Psoas muscle (tissue), 7 donors: ENCODE measurements at regions not wholly inside any gene's neighbourhood (a gene's known extent, or its start where the extent isn't known, plus 50 kb on each side); places are given as distances from the start of the nearest gene placed in this dataset.

ENCODE experiments used
- ATAC-seq, 4 donors: fragments of 200-7000 bp; cut with Tn5 transposase; one replicate each; pipeline ENCODE4 v1.9.1; 2020; ENCODE audit warnings: moderate library complexity in 3 of 4, mild to moderate bottlenecking in 2 of 4
- DNase-seq, 2 donors: peaks; one replicate each; pipeline ENCODE4 v3.0.0-alpha.2; 2020
- H3K27ac ChIP-seq: fragments of 200-600 bp; one replicate; pipeline ENCODE4 v1.8.0; 2022
- H3K27me3 ChIP-seq, 3 donors: fragments of 200-600 bp in 1 of 3; one replicate each; pipeline versions ENCODE4 v1.6.1 to v1.8.0; 2013 to 2022; ENCODE audit warnings: low read length in 2 of 3, mild to moderate bottlenecking in 2 of 3, moderate library complexity in 1 of 3; ENCODE audit not compliant: insufficient read depth in 3 of 3
- H3K36me3 ChIP-seq, 2 donors: fragments of 200-600 bp in 1 of 2; one replicate each; pipeline versions ENCODE4 v1.6.1 to v1.8.0; 2013 to 2022; ENCODE audit warnings: low read depth in 1 of 2, mild to moderate bottlenecking in 1 of 2, moderate library complexity in 1 of 2; ENCODE audit not compliant: insufficient read depth in 1 of 2
- H3K4me1 ChIP-seq: fragments of 200-600 bp; one replicate; pipeline ENCODE4 v1.8.0; 2022
- H3K4me3 ChIP-seq: fragments of 200-600 bp; one replicate; pipeline ENCODE4 v1.8.0; 2022; ENCODE audit warnings: mild to moderate bottlenecking
- H3K9me3 ChIP-seq: fragments of 200-600 bp; one replicate; pipeline ENCODE4 v1.8.0; 2022
- CTCF ChIP-seq: fragments of 200-600 bp; IDR thresholded peaks from one replicate; pipeline ENCODE4 v1.8.0; 2022; ENCODE audit warnings: antibody characterized with exemption
- WGBS, 3 donors: extraction: QIAGEN DNeasy Blood & Tissue Kit; methylation state at CpG; one replicate each; pipeline versions ENCODE4 v1.1.6 to v1.1.7; 2013; 5-methylcytosine and 5-hydroxymethylcytosine counted together
- intact Hi-C, 2 donors: fragments of 100-400 bp; cut with DNase I; formaldehyde crosslinking; loops; one replicate each; pipeline versions ENCODE4 v1.11.0 to v1.14.2; 2022
- donor health status: healthy with polysubstance abuse.
- donor health status: DM: no; HTN: no; CAD: no; lungs with moderate emphysema.
- donor health status: Bipolar disorder and iron deficiency.
- donor health status: healthy.
- donor health status: DM: yes; HTN: yes; CAD: no.
- donor health status: DM: no; HTN: no; CAD: no.
- donor health status: DM: yes; HTN: yes; CAD: no.

GRCh38 chr15:85311647-85312046, 68.8 kb upstream of the AKAP13 start:
- no peak overlapping the region for H3K4me3 ChIP-seq
- intact Hi-C loops: no loop called here
- TF ChIP-seq CTCF: no peak
- no peaks in the 10 kb centered on the region for H3K36me3 ChIP-seq
- H3K27me3 ChIP-seq: no peaks in the 10 kb centered on the region
- no peak for ATAC-seq
- DNase-seq: no peak
- 50 to 81% (median 76%) methylated on average over 2 of the region's 2 CpGs for WGBS, 3 donors
- no peak overlapping the region for H3K27ac ChIP-seq
- no peaks in the 10 kb centered on the region for H3K4me1 ChIP-seq
- no peaks in the 10 kb centered on the region for H3K9me3 ChIP-seq

GRCh38 chr15:85312486-85312885, 67.9 kb upstream of the AKAP13 start:
- DNase-seq (no peak), ATAC-seq (no peak)
- Histone ChIP-seq H3K4me1 (no peaks in the 10 kb centered on the region), H3K27ac (no peak overlapping the region), H3K4me3 (no peak overlapping the region), H3K27me3 (no peaks in the 10 kb centered on the region), H3K9me3 (no peaks in the 10 kb centered on the region), H3K36me3 (no peaks in the 10 kb centered on the region)
- WGBS, 3 donors: 84 to 91% (median 89%) methylated on average over 5 of the region's 5 CpGs
- intact Hi-C loops: no loop called here
- TF ChIP-seq CTCF: no peak

- no peak for TF ChIP-seq CTCF
- ATAC-seq: no peak
Measured at GRCh38 chr15:85312929-85313331, 67.5 kb upstream of the AKAP13 start.

GRCh38 chr15:85313339-85313738, 67.1 kb upstream of the AKAP13 start:
- TF ChIP-seq CTCF: no peak
- H3K27ac ChIP-seq: no peak overlapping the region
- 90 to 100% (median 96%) methylated on average over 1 of the region's 1 CpG for WGBS, 3 donors
- no peak overlapping the region for H3K4me3 ChIP-seq
- H3K36me3 ChIP-seq: no peaks in the 10 kb centered on the region
- H3K9me3 ChIP-seq: no peaks in the 10 kb centered on the region
- ATAC-seq (no peak), DNase-seq (no peak)
- intact Hi-C loops: no loop called here
- H3K4me1 ChIP-seq: no peaks in the 10 kb centered on the region
- H3K27me3 ChIP-seq: no peaks in the 10 kb centered on the region

More at GRCh38 chr15:85312929-85313331, 67.5 kb upstream of the AKAP13 start:
- Histone ChIP-seq H3K4me3 (no peak overlapping the region), H3K27me3 (no peaks in the 10 kb centered on the region), H3K27ac (no peak overlapping the region), H3K9me3 (no peaks in the 10 kb centered on the region), H3K36me3 (no peaks in the 10 kb centered on the region), H3K4me1 (no peaks in the 10 kb centered on the region)
- WGBS, 3 donors: 82 to 98% (median 89%) methylated on average over 2 of the region's 2 CpGs
- intact Hi-C loops: no loop called here
- DNase-seq: no peak

GRCh38 chr15:85314146-85314545, 66.3 kb upstream of the AKAP13 start:
- ATAC-seq (no peak), DNase-seq (no peak)
- intact Hi-C loops: no loop called here
- no peak overlapping the region for H3K27ac ChIP-seq
- H3K4me1 ChIP-seq: no peaks in the 10 kb centered on the region
- no peak overlapping the region for H3K4me3 ChIP-seq
- TF ChIP-seq CTCF: no peak
- H3K27me3 ChIP-seq: no peaks in the 10 kb centered on the region
- H3K36me3 ChIP-seq: no peaks in the 10 kb centered on the region
- WGBS, 3 donors: 93 to 95% (median 93%) methylated on average over 3 of the region's 3 CpGs
- H3K9me3 ChIP-seq: no peaks in the 10 kb centered on the region
